Ammon's horn (tissue), 1 donor: ENCODE measurements at regions not wholly inside any gene's neighbourhood (a gene's known extent, or its start where the extent isn't known, plus 50 kb on each side); places are given as distances from the start of the nearest gene placed in this dataset.
A peak's percentile ranks its signal among the peaks of the same experiment; 100 is the strongest.
"Not testable (repeated sequence)": the region's sequence is repeated elsewhere in the genome, so short reads cannot be mapped to it uniquely, and the experiment has no call there.

ENCODE experiments used
- DNase-seq: peaks from one replicate; pipeline ENCODE4 v3.0.0-alpha.2; 2016; ENCODE audit warnings: low spot score

GRCh38 chr4:177948853-177949252 lies 506.6 kb upstream of the AGA start:
- no peak for DNase-seq

- no peak for DNase-seq
Observed at GRCh38 chr4:177951026-177951425, 508.8 kb upstream of the AGA start.

GRCh38 chr4:177952723-177953122 lies 510.5 kb upstream of the AGA start:
- no peak for DNase-seq

- DNase-seq: no peak
Observed at GRCh38 chr4:177957596-177958360, 515.5 kb upstream of the AGA start.

GRCh38 chr4:177960566-177960965 lies 518.3 kb upstream of the AGA start:
- no peak for DNase-seq

GRCh38 chr4:177961761-177962380 lies 519.6 kb upstream of the AGA start:
- no peak for DNase-seq

GRCh38 chr4:177964061-177964460 lies 521.8 kb upstream of the AGA start:
- no peak for DNase-seq

GRCh38 chr4:177964693-177965168 lies 522.5 kb upstream of the AGA start:
- no peak for DNase-seq

GRCh38 chr4:177967328-177967727 lies 525.1 kb upstream of the AGA start:
- DNase-seq: no peak

GRCh38 chr4:177968817-177969442 lies 526.7 kb upstream of the AGA start:
- DNase-seq: peak; percentile 61

GRCh38 chr4:177974461-177974860 lies 532.2 kb upstream of the AGA start:
- no peak for DNase-seq

GRCh38 chr4:177975315-177975987 lies 533.2 kb upstream of the AGA start:
- DNase-seq: no peak

- DNase-seq: no peak
Observed at GRCh38 chr4:177986236-177986635, 544.0 kb upstream of the AGA start.

GRCh38 chr4:177987896-177988295 lies 545.7 kb upstream of the AGA start:
- no peak for DNase-seq

- no peak for DNase-seq
Observed at GRCh38 chr4:177989503-177990201, 547.4 kb upstream of the AGA start.

- no peak for DNase-seq
Observed at GRCh38 chr4:178003098-178003657, 560.9 kb upstream of the AGA start.

GRCh38 chr4:178010596-178010995 lies 568.4 kb upstream of the AGA start:
- no peak for DNase-seq

GRCh38 chr4:178015046-178015445 lies 572.8 kb upstream of the AGA start:
- not testable (repeated sequence) for DNase-seq

- DNase-seq: no peak
Observed at GRCh38 chr4:178026999-178027398, 584.8 kb upstream of the AGA start.

- DNase-seq: no peak
Observed at GRCh38 chr4:178027796-178028195, 585.6 kb upstream of the AGA start.

- DNase-seq: no peak
Observed at GRCh38 chr4:178028481-178028880, 586.2 kb upstream of the AGA start.
